ENCODE measurements at regions not wholly inside any gene's neighbourhood (a gene's known extent, or its start where the extent isn't known, plus 50 kb on each side); places are given as distances from the start of the nearest gene placed in this dataset.

GRCh38 chr20:60199866-60200265 is 241.6 kb downstream of the CDH26 start:
- no peaks in the 10 kb centered on the region for H3K4me1 ChIP-seq (ENCODE audit: insufficient read depth, low read length)
- no peaks in the 10 kb centered on the region for H3K9me3 ChIP-seq (ENCODE audit: insufficient read depth, low read depth, low read length)
- no peak overlapping the region for H2AFZ ChIP-seq (ENCODE audit: low read depth, low read length)
- no peak overlapping the region for H3K9ac ChIP-seq (ENCODE audit: low read length)
- FAIRE-seq (no peak), DNase-seq (ENCODE audit: low read depth) (no peak)
- Mint-ChIP-seq H3K4me3 (ENCODE audit: unreplicated experiment) (no peak overlapping the region), H3K36me3 (ENCODE audit: low read depth, unreplicated experiment) (no peaks in the 10 kb centered on the region), H3K4me1 (ENCODE audit: low read depth, unreplicated experiment) (peaks cover 5% of the 10 kb centered on the region), H3K27ac (ENCODE audit: unreplicated experiment) (no peak overlapping the region), H3K27me3 (ENCODE audit: low read depth, unreplicated experiment) (peaks cover 27% of the 10 kb centered on the region), H3K9me3 (ENCODE audit: unreplicated experiment) (peaks cover 9% of the 10 kb centered on the region)
- TF ChIP-seq CTCF (IDR thresholded peaks at IDR 0.05; ENCODE audit: insufficient read depth, low read depth, low read length) (no peak), EZH2 (IDR thresholded peaks at IDR 0.05; ENCODE audit: insufficient read depth, low read length) (no peak)
- H3K79me2 ChIP-seq (ENCODE audit: insufficient read depth, low read length), result no peaks in the 10 kb centered on the region
- no peak overlapping the region for H3K4me2 ChIP-seq (ENCODE audit: low read length)
- no peaks in the 10 kb centered on the region for H3K36me3 ChIP-seq (ENCODE audit: insufficient read depth, low read length)
- no peaks in the 10 kb centered on the region for H3K27me3 ChIP-seq (ENCODE audit: insufficient read depth, low read length)
- H4K20me1 ChIP-seq (ENCODE audit: insufficient read depth, low read length), result no peaks in the 10 kb centered on the region
- H3K27ac ChIP-seq (ENCODE audit: low read depth, low read length), result no peak overlapping the region
- H3K4me3 ChIP-seq (ENCODE audit: insufficient read depth, low read depth, low read length), result no peak overlapping the region

GRCh38 chr20:60200305-60200918 is 242.2 kb downstream of the CDH26 start:
- Histone ChIP-seq H3K4me3 (ENCODE audit: insufficient read depth, low read depth, low read length) (no peak overlapping the region), H4K20me1 (ENCODE audit: insufficient read depth, low read length) (no peaks in the 10 kb centered on the region), H3K27ac (ENCODE audit: low read depth, low read length) (no peak overlapping the region), H3K4me1 (ENCODE audit: insufficient read depth, low read length) (no peaks in the 10 kb centered on the region), H3K36me3 (ENCODE audit: insufficient read depth, low read length) (no peaks in the 10 kb centered on the region), H3K79me2 (ENCODE audit: insufficient read depth, low read length) (no peaks in the 10 kb centered on the region), H3K9ac (ENCODE audit: low read length) (no peak overlapping the region), H3K4me2 (ENCODE audit: low read length) (no peak overlapping the region), H2AFZ (ENCODE audit: low read depth, low read length) (no peak overlapping the region), H3K9me3 (ENCODE audit: insufficient read depth, low read depth, low read length) (no peaks in the 10 kb centered on the region), H3K27me3 (ENCODE audit: insufficient read depth, low read length) (no peaks in the 10 kb centered on the region)
- H3K9me3 Mint-ChIP-seq (ENCODE audit: unreplicated experiment), result peaks cover 9% of the 10 kb centered on the region
- no peaks in the 10 kb centered on the region for H3K36me3 Mint-ChIP-seq (ENCODE audit: low read depth, unreplicated experiment)
- H3K4me1 Mint-ChIP-seq (ENCODE audit: low read depth, unreplicated experiment), result peaks cover 5% of the 10 kb centered on the region
- DNase-seq (ENCODE audit: low read depth) (no peak), FAIRE-seq (no peak)
- H3K27ac Mint-ChIP-seq (ENCODE audit: unreplicated experiment), result no peak overlapping the region
- TF ChIP-seq EZH2 (IDR thresholded peaks at IDR 0.05; ENCODE audit: insufficient read depth, low read length) (no peak), CTCF (IDR thresholded peaks at IDR 0.05; ENCODE audit: insufficient read depth, low read depth, low read length) (no peak)
- no peak overlapping the region for H3K4me3 Mint-ChIP-seq (ENCODE audit: unreplicated experiment)
- peaks cover 26% of the 10 kb centered on the region for H3K27me3 Mint-ChIP-seq (ENCODE audit: low read depth, unreplicated experiment)

- no peaks in the 10 kb centered on the region for H3K79me2 ChIP-seq (ENCODE audit: insufficient read depth, low read length)
- Mint-ChIP-seq H3K27ac (ENCODE audit: unreplicated experiment) (no peak overlapping the region), H3K9me3 (ENCODE audit: unreplicated experiment) (peaks cover 7% of the 10 kb centered on the region), H3K4me1 (ENCODE audit: low read depth, unreplicated experiment) (peaks cover 5% of the 10 kb centered on the region), H3K27me3 (ENCODE audit: low read depth, unreplicated experiment) (peaks cover 26% of the 10 kb centered on the region), H3K4me3 (ENCODE audit: unreplicated experiment) (no peak overlapping the region), H3K36me3 (ENCODE audit: low read depth, unreplicated experiment) (no peaks in the 10 kb centered on the region)
- H3K36me3 ChIP-seq (ENCODE audit: insufficient read depth, low read length), result no peaks in the 10 kb centered on the region
- H3K4me2 ChIP-seq (ENCODE audit: low read length), result no peak overlapping the region
- FAIRE-seq (no peak), DNase-seq (ENCODE audit: low read depth) (no peak)
- H4K20me1 ChIP-seq (ENCODE audit: insufficient read depth, low read length), result no peaks in the 10 kb centered on the region
- no peak overlapping the region for H3K9ac ChIP-seq (ENCODE audit: low read length)
- H3K9me3 ChIP-seq (ENCODE audit: insufficient read depth, low read depth, low read length), result no peaks in the 10 kb centered on the region
- no peaks in the 10 kb centered on the region for H3K4me1 ChIP-seq (ENCODE audit: insufficient read depth, low read length)
- TF ChIP-seq EZH2 (IDR thresholded peaks at IDR 0.05; ENCODE audit: insufficient read depth, low read length) (no peak), CTCF (IDR thresholded peaks at IDR 0.05; ENCODE audit: insufficient read depth, low read depth, low read length) (no peak)
- H3K4me3 ChIP-seq (ENCODE audit: insufficient read depth, low read depth, low read length), result no peak overlapping the region
- no peak overlapping the region for H3K27ac ChIP-seq (ENCODE audit: low read depth, low read length)
- no peak overlapping the region for H2AFZ ChIP-seq (ENCODE audit: low read depth, low read length)
- no peaks in the 10 kb centered on the region for H3K27me3 ChIP-seq (ENCODE audit: insufficient read depth, low read length)
Measured at GRCh38 chr20:60201198-60201835, 243.1 kb downstream of the CDH26 start.

Data from astrocyte (in vitro differentiated cells and primary cell).